ENCODE measurements at regions not wholly inside any gene's neighbourhood (a gene's known extent, or its start where the extent isn't known, plus 50 kb on each side); places are given as distances from the start of the nearest gene placed in this dataset.

- H3K4me3 ChIP-seq, result no peak overlapping the region
- no peaks in the 10 kb centered on the region for H3K9me3 ChIP-seq
- H3K27ac ChIP-seq, result no peak overlapping the region
- no peaks in the 10 kb centered on the region for H3K36me3 ChIP-seq
- TF ChIP-seq POLR2A (IDR thresholded peaks at IDR 0.05), result no peak
- no peaks in the 10 kb centered on the region for H3K27me3 ChIP-seq
- no peak for DNase-seq
- H3K4me1 ChIP-seq, result no peaks in the 10 kb centered on the region
- intact Hi-C loops (cut with DNase I; ENCODE audit: low total_unique reads), result no loop called here
Measured at GRCh38 chr9:134487066-134487710, 154.4 kb upstream of the COL5A1 start.

DNA sequence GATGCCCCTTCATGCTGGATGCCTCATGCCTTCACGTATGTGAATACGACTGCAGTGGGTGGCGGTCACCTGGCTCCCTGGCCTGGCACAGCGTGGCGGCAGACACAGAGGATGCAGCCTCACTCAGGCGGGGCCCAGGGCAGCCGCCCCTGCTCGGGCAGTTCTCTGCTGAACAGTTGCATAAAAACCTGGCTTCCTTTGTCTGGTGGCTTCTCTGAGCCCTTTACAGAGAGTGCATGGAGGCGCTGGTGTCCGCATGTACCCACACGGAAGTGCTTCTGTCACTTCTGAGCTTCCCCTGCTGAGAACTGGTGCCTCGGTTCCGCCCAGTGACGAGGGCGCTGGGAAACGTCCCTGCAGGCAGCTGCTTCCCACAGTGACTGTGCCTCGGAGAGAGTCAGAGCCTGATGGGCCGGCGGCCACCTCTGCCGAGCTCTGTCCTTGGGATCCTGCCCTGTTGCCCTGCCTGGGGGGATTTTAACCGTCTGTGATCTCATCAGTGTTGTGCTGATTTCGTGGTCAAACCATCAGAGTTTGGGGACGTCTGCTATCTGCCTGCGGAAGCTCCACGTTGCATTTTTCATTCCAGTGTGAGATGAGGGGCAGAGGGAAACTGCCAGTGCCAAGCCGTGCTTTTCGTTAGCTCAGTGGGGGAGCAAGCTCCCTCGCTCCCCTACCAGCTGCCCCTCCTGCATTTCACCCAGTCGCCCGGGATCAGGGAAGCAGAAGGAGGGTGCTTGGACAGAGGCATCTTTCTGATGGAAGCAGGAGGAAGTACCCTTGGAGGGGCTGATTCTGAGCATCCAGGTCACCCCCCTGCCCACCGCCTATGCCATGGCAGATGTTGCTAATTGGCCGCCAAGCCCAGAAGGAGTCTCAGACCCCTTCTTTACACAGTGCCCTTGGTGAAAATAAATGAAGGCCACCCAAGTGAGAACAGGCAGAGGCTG lies 153.0 kb upstream of the COL5A1 start:
- no peaks in the 10 kb centered on the region for H3K4me1 ChIP-seq
- no peaks in the 10 kb centered on the region for H3K27me3 ChIP-seq
- no peak overlapping the region for H3K4me3 ChIP-seq
- no peaks in the 10 kb centered on the region for H3K36me3 ChIP-seq
- H3K9me3 ChIP-seq, result no peaks in the 10 kb centered on the region
- no peak for DNase-seq
- H3K27ac ChIP-seq, result no peak overlapping the region
- intact Hi-C loops (cut with DNase I; ENCODE audit: low total_unique reads), result no loop called here
- TF ChIP-seq POLR2A (IDR thresholded peaks at IDR 0.05), result no peak
- no peak for TF ChIP-seq CTCF (IDR thresholded peaks at IDR 0.05)

DNA sequence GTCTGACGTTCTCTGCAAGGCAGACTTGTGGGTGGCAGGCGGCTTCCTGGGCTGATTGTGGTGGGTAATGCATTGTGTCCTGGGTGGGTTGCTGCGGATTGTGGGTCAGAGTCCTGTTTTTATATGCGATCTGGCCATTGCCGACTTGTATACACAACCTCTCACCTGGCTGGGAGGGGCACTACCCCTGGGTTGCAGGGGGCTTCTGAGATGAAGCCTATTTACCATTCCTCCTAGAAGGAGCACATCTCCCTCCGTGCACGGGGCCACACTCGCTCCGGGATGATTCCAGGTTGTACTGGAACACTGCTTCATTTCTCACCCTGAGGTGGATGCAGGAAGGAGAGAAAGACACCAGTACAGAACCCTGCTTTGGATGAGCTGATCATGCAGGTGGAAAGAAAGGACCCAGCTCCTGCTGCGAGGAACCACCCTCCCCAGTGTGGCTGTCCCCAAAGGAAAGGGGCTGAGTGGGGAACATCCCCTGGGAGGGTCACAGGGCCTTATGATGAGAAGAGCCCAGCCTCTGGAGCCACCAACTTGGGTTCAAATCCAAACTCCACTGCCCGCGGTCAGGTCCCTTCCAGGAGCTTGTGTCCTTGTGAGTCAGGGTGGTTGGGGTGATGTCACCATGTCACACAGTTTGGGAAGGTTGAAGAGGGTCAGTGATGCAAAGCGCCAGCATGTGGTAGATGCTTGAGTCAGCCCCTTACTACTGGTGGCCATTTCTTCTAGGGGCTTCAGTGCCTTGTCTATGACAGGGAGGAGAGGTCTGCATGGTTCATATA lies 151.8 kb upstream of the COL5A1 start:
- DNase-seq, result no peak

DNA sequence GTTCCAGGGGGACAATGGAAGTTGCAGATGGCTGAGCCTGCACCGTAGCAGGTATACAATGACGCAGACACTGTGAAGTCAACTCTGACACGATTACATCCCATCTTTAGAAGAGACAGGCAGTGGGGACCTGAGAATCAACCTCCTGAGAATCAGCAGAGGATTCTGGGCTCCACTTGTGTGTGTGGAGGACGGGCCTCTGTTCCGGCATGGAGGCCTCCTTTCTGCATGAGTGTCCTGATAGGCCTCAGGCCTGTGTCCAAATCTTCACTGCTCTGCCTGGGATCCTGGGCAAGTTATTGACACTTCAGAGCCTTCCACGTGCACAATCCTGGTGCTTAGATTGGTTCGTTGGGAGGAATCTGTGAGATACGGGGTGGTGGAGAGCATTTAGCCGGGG lies 151.2 kb upstream of the COL5A1 start:
- DNase-seq, result no peak
- no peaks in the 10 kb centered on the region for H3K27me3 ChIP-seq
- no peaks in the 10 kb centered on the region for H3K36me3 ChIP-seq
- no peak overlapping the region for H3K4me3 ChIP-seq
- TF ChIP-seq CTCF (IDR thresholded peaks at IDR 0.05), result no peak
- no peak for TF ChIP-seq POLR2A (IDR thresholded peaks at IDR 0.05)
- H3K4me1 ChIP-seq, result no peaks in the 10 kb centered on the region
- H3K27ac ChIP-seq, result no peak overlapping the region
- intact Hi-C loops (cut with DNase I; ENCODE audit: low total_unique reads), result no loop called here
- no peaks in the 10 kb centered on the region for H3K9me3 ChIP-seq

More for the DNA sequence above, 151.8 kb upstream of the COL5A1 start:
- H3K4me1 ChIP-seq, result no peaks in the 10 kb centered on the region
- TF ChIP-seq CTCF (IDR thresholded peaks at IDR 0.05) (no peak), POLR2A (IDR thresholded peaks at IDR 0.05) (no peak)
- no peaks in the 10 kb centered on the region for H3K36me3 ChIP-seq
- intact Hi-C loops (cut with DNase I; ENCODE audit: low total_unique reads), result no loop called here
- H3K4me3 ChIP-seq, result no peak overlapping the region
- no peaks in the 10 kb centered on the region for H3K9me3 ChIP-seq
- H3K27me3 ChIP-seq, result no peaks in the 10 kb centered on the region
- no peak overlapping the region for H3K27ac ChIP-seq

DNA sequence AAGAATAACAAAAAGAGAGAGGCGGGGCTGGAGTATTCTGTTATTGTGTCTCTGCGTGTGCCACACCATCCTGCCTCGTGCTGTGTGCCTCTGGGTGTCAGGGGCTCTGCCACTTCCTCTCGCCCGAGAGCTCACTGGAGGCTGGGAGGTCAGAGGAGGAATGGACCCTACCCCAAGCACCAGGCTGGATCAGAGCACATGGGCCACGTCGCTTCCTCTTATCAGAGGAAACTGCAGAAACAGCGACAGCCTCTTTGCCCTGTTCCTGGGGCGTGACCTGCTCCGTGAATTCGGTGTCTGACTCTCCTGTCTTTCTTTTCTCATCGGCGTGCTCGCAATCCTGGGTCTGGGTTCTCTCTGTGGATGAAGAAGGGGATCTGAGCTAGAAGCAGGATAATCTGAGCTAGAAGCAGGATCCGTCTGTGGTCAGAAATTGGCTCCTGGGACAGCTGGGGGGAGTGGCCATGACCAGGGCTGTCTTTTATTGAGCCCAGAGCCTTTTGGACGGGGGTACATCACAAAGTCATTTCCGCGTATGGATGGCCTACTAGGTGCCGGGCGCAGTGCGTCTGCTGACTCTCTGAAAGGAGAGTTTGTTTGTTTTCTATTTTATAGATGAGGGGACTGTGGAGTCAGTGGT lies 150.3 kb upstream of the COL5A1 start:
- TF ChIP-seq CTCF (IDR thresholded peaks at IDR 0.05) (no peak), POLR2A (IDR thresholded peaks at IDR 0.05) (no peak)
- Histone ChIP-seq H3K27ac (peak overlapping the region; percentile 63 to 82), H3K9me3 (no peaks in the 10 kb centered on the region), H3K36me3 (no peaks in the 10 kb centered on the region), H3K27me3 (no peaks in the 10 kb centered on the region), H3K4me1 (no peaks in the 10 kb centered on the region), H3K4me3 (no peak overlapping the region)
- intact Hi-C loops (cut with DNase I; ENCODE audit: low total_unique reads), result no loop called here
- DNase-seq, result no peak

Measured in uterus (tissue), 3 donors.